Retina (tissue), 1 donor: ENCODE measurements at regions not wholly inside any gene's neighbourhood (a gene's known extent, or its start where the extent isn't known, plus 50 kb on each side); places are given as distances from the start of the nearest gene placed in this dataset.
A peak's percentile ranks its signal among the peaks of the same experiment; 100 is the strongest.

Experiments used
- DNase-seq: peaks from one replicate; pipeline ENCODE4 v3.0.0-alpha.2; 2016

GRCh38 chr6:132937466-132937906, 123.1 kb downstream of the RPS12 start:
- DNase-seq, result peak; percentile 48

- no peak for DNase-seq
These were observed 134.5 kb downstream of the RPS12 start for GRCh38 chr6:132948889-132949288.

DNA sequence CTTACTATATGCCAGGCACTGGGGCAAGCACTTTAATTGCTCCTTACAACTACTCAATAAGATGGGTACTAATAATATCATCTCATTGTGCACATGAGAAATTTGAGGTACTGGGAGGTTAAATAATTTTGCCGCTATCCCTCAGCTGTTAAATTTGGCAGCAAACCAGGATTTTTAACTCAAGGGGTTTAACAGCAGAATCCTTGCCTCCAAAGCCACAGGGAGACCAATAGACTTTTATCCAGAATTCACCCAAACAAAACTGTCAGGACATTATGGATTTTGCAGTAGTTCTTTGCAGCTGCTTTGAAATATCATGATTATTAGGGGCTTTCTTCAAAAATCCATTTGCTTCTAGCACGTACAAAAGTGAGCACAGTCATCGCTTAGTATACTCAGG, 136.2 kb downstream of the RPS12 start:
- no peak for DNase-seq

DNA sequence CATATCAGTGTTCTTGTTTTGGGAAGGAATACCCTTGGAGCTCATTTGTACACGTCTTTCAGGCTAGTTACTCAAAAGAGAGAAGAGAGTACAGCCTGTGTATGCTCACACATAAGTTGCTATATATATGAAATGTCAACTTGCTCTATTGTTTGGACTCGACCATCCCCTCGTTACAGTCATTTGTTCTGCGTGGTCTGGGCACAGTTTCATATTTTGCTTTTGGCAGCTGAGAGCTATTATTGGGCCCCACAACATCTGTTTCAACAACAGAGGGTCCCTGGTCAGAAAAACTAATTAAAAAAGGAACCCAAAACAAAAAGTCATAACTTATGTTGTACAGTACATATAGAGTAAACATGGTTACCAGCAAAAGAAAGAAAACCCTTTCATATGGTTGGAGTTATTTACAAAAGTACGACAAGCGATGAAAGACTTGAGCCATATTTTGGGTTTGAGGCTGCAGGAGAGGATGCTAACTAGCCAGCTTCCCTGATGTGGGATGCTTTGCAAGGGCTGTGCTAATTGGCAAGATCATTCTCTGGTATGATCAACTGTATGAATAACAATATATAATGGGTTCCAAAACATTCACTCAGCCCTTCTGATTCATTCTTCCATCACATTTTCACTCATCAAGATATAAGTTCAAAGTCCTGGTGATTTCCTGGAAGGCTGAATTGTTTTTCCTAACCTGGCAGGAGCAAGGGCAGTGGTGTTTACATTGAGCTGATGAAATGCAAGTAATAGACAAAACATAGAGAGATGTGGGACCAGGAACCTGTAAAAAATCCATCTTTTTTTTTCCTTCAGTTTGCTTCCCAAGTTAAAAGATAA, 137.9 kb downstream of the RPS12 start:
- no peak for DNase-seq

DNA sequence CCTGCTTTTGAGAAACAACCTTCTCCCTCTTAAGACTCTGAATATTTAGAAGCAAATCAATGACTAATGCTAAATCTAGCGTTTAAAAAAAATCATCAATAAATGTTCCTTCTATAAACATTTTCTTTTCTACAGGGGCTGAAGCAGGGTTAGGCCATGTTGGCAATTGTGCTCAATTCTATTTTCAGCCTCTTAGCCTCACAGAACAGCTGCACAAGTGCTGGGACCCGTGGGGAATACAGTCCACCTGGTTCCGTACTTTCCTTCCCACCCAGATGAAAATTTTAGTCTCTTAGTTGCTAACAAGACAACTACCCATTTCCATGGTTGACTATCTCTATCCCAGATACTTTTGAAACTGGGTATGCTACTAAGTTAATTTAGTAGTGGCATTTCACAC, 138.6 kb downstream of the RPS12 start:
- DNase-seq, result no peak

DNA sequence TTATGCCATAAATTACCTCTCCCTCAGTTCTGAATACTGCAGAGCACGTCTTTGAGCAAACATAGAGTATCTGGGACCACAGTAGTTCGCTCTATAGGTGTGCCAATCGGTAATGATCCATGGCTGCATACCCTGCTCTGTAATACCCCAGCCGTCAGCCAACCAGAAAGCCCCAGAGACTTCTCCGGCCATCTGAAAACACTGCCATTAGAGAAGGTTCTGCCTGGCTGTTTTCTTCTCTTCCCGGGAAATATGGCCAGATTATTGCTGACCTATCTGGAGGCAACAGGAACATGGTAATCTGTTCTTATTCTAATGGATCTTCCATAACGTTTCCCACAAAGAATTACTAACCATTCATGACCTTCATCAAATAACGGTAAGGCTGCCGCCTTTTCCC, 139.9 kb downstream of the RPS12 start:
- no peak for DNase-seq

- no peak for DNase-seq
These were observed 140.6 kb downstream of the RPS12 start for GRCh38 chr6:132954936-132955335.

GRCh38 chr6:132959639-132960326, 145.4 kb downstream of the RPS12 start:
- DNase-seq, result no peak

- DNase-seq, result no peak
These were observed 146.4 kb downstream of the RPS12 start for GRCh38 chr6:132960720-132961119.

- no peak for DNase-seq
These were observed 146.8 kb downstream of the RPS12 start for GRCh38 chr6:132961122-132961521.

DNA sequence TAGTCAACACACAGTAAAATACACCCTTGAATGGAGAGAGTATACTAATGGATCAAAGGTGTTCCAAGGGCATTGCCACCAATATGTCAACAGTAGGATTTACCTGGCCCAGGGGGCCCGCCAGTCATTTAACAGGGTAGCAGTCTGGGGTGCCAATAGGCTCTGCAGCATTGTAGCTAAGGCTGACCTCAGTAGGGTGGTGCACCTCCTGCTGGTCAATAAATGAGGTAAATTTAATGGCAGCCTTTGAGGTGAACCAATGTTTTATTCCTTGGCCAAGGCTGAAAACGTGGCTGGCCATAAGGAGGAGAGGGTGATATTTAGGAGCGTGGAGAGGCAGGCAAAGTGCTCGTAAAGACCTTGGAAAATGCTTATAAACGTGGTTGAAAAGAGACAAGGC, 147.2 kb downstream of the RPS12 start:
- no peak for DNase-seq

- DNase-seq, result peak; percentile 46
These were observed 148.8 kb downstream of the RPS12 start for GRCh38 chr6:132962936-132963868.

GRCh38 chr6:132964101-132964867, 149.9 kb downstream of the RPS12 start:
- peak; percentile 73 for DNase-seq

DNA sequence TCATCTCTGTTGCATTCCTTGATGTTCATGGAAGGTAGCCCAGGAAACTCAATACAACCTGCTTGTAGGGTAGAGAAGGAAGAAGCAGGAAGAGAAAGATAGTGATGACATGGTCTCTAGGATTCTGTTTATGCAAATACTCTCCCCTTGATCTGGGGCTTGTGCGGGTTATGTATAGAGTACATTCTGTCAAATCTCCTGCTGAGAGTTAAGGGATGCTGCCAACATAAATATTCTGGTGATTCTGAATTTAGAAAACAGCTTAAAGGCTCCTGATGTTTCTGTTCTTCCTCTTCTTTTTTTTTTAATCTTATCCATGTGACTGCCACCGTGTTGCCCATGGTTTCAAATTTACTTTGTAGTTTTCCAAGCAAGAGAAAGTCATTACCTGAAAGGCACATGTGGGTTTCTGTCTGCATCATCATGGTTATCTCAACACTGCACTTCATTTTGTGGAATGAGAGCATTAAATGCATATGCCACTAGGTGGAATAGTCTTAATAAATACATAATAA, 150.6 kb downstream of the RPS12 start:
- no peak for DNase-seq

- no peak for DNase-seq
These were observed 153.5 kb downstream of the RPS12 start for GRCh38 chr6:132967871-132968270.

GRCh38 chr6:132968419-132968950, 154.1 kb downstream of the RPS12 start:
- no peak for DNase-seq

DNA sequence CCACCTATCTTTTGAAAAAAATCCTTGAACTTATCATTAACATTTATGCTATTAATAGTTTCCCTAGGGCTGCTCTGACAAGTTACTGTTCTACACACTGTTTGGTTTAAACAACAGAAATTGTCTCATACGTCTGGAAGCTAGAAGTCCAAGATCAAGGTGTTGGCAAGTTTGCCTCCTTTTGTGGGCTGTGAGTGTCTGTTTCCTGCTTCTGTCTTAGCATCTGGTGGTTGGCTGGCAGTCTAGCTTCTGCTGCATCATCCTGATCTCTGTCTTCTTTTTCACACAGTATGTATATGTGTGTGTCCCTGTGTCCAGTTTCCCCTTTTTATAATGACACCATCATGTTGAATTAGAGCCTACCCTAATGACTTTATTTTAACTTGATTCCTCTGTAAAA, 154.8 kb downstream of the RPS12 start:
- DNase-seq, result no peak

GRCh38 chr6:132971676-132972075, 157.3 kb downstream of the RPS12 start:
- DNase-seq, result no peak

GRCh38 chr6:132972254-132972653, 157.9 kb downstream of the RPS12 start:
- no peak for DNase-seq

GRCh38 chr6:132972971-132973370, 158.6 kb downstream of the RPS12 start:
- peak; percentile 65 for DNase-seq

GRCh38 chr6:132973514-132973993, 159.2 kb downstream of the RPS12 start:
- DNase-seq, result peak; percentile 52

DNA sequence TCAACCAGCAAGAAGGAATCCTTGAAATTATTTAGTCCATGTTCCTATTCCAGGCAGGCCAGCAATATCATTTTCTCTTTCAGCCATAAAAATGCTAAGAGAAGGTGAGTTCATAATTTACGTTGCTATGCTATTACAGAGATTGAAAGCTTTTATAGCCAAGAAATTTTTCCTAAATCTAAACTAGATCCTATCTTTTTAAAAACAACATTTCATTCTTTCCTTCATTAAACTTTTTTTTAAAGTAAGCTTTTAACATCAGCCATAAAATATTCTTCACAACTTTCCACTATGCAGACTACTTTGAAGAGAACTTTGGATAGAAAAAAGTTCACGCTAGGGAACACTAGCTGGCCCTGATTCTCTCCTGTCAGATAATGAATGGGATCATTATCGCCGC, 159.8 kb downstream of the RPS12 start:
- DNase-seq, result no peak
